Lower leg skin (tissue), 4 donors: ENCODE measurements at regions not wholly inside any gene's neighbourhood (a gene's known extent, or its start where the extent isn't known, plus 50 kb on each side); places are given as distances from the start of the nearest gene placed in this dataset.

Experiments used
- DNase-seq, 2 donors: peaks; one replicate each; pipeline ENCODE4 v3.0.0-alpha.2; 2019; ENCODE audit warnings: low spot score in 2 of 2
- H3K4me3 ChIP-seq: fragments of 200-600 bp; sonication (generic); 2 replicates; pipeline ENCODE4 v1.5.1; 2017; ENCODE audit warnings: mild to moderate bottlenecking, low read depth; ENCODE audit not compliant: poor library complexity, severe bottlenecking
- POLR2A ChIP-seq, 2 donors: fragments of 450-650 bp; IDR thresholded peaks; one replicate each; pipeline ENCODE4 v1.6.1; 2016 to 2017; ENCODE audit warnings: antibody characterized with exemption in 2 of 2, mild to moderate bottlenecking in 1 of 2, moderate library complexity in 1 of 2
- WGBS, 2 donors: methylation state at CpG; one replicate each; pipeline ENCODE4 v1.1.5; 2018; 5-methylcytosine and 5-hydroxymethylcytosine counted together
- intact Hi-C: fragments of 100-400 bp; cut with DNase I; formaldehyde crosslinking; loops from one replicate; pipeline ENCODE4 v1.15.0; 2023; ENCODE audit warnings: low total_unique reads
- TF ChIP-seq, protein P1 (sequence below), 3 donors: fragments of 450-650 bp; IDR thresholded peaks; one replicate each; pipeline ENCODE4 v1.5.1; 2016; ENCODE audit warnings: antibody characterized with exemption in 3 of 3, mild to moderate bottlenecking in 3 of 3, moderate library complexity in 2 of 3

DNA sequence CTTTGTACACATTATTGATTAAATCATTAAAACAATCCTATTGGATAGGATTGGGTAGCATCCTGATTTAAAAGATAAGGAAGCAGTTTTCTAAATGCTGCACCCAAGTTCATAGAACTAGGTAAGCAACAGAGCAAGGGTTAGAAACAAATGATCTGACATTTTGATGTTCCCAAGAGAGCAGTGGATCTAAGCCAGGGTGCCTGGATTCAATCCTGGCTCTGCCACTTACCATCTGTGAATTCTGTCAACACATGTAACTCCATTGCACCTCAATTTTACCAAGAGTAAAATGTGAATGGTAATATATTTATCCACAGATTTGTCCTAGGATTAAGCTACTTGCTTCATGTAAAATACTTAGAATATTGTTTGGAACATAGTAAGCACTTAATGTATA is 982.6 kb upstream of the FANCL start:
- H3K4me3 ChIP-seq, result no peak overlapping the region
- intact Hi-C loops, result no loop called here

DNA sequence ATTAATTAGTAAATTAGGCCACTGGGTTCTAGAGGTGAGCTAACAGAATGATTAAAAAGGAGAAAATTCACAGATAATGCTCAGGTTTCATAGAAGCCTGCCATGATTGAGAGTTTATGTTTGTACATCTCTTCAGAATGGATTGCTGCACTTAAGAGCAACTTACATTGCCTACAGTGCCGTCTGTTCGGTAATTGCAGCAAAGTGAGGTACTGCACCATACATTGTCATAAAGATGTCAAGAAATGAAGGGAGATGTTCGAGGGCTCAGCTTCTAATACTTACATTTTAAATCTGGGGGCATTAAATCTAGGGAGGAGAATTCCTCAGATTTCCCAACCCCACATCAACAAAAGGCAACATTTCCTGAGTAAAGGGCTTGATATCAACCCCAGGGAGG is 976.2 kb upstream of the FANCL start:
- intact Hi-C loops, result no loop called here
- no peak overlapping the region for H3K4me3 ChIP-seq
- TF ChIP-seq POLR2A (IDR thresholded peaks at IDR 0.05), result no peak
- TF ChIP-seq, protein P1, sequence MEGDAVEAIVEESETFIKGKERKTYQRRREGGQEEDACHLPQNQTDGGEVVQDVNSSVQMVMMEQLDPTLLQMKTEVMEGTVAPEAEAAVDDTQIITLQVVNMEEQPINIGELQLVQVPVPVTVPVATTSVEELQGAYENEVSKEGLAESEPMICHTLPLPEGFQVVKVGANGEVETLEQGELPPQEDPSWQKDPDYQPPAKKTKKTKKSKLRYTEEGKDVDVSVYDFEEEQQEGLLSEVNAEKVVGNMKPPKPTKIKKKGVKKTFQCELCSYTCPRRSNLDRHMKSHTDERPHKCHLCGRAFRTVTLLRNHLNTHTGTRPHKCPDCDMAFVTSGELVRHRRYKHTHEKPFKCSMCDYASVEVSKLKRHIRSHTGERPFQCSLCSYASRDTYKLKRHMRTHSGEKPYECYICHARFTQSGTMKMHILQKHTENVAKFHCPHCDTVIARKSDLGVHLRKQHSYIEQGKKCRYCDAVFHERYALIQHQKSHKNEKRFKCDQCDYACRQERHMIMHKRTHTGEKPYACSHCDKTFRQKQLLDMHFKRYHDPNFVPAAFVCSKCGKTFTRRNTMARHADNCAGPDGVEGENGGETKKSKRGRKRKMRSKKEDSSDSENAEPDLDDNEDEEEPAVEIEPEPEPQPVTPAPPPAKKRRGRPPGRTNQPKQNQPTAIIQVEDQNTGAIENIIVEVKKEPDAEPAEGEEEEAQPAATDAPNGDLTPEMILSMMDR (IDR thresholded peaks at IDR 0.05), result no peak
- DNase-seq, result no peak
- WGBS, 2 donors, result 51 to 72% methylated on average over 3 of the region's 3 CpGs

More for the DNA sequence above, 982.6 kb upstream of the FANCL start:
- no peak for DNase-seq
- TF ChIP-seq POLR2A (IDR thresholded peaks at IDR 0.05), result no peak
- TF ChIP-seq, protein P1 (IDR thresholded peaks at IDR 0.05), result no peak

- H3K4me3 ChIP-seq, result no peak overlapping the region
- intact Hi-C loops, result no loop called here
- no peak for DNase-seq
- 48 to 61% methylated on average over 4 of the region's 4 CpGs for WGBS, 2 donors
- TF ChIP-seq, protein P1 (IDR thresholded peaks at IDR 0.05), result no peak
- no peak for TF ChIP-seq POLR2A (IDR thresholded peaks at IDR 0.05)
Measured at GRCh38 chr2:59206361-59206760, 965.2 kb upstream of the FANCL start.

DNA sequence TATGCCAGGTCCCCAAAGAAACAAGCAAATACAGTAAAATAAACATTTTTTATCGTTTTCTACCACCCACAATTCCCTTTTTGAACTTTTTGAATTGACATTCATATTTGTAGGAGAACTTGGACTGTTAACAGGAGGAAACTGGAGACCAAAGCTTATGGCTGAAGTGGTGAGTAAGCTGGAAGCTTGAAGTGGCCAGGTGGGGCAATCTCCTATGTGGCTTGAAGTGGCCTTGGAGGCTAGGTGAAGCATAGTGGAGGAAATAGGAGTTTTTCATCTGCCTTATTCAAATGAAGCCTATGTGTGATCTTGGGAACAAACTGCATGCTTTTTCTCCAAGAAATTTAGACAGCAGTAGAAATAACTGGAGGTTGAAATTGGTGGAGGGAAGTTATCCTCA is 962.9 kb upstream of the FANCL start:
- TF ChIP-seq, protein P1 (IDR thresholded peaks at IDR 0.05), result no peak
- TF ChIP-seq POLR2A (IDR thresholded peaks at IDR 0.05), result no peak
- no peak overlapping the region for H3K4me3 ChIP-seq
- intact Hi-C loops, result loop anchor here (5.0 kb wide), 1 partner anchor 192 kb away; no protein-coding TSS in a partner anchor
- no peak for DNase-seq
- WGBS, 2 donors, result 66 to 81% methylated on average over 1 of the region's 1 CpG

DNA sequence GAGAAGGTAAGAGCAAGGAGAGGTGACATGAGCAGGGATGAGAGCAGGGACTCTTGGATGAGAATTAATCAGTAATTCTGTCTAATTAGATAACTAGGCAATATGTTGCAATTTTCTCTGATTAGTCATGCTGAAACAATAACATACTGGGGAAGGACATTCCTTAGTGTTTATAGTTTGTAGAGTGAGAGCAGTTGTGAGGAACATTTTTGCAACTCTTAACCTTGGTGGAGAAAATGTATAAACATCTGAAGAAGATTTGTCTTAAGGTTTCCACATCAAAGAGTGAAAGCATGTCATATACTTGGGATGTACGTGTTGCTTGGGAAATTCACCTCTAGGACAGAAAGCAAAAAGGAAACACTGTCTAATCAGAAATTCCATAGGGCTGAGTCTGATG is 955.4 kb upstream of the FANCL start:
- no peak for DNase-seq
- intact Hi-C loops, result no loop called here
- H3K4me3 ChIP-seq, result no peak overlapping the region
- TF ChIP-seq POLR2A (IDR thresholded peaks at IDR 0.05), result no peak
- TF ChIP-seq, protein P1 (IDR thresholded peaks at IDR 0.05), result no peak
- 56 to 65% methylated on average over 1 of the region's 1 CpG for WGBS, 2 donors

- WGBS, 2 donors, result 68% methylated on average over 4 of the region's 4 CpGs
- no peak for DNase-seq
- TF ChIP-seq, protein P1 (IDR thresholded peaks at IDR 0.05), result no peak
- no peak for TF ChIP-seq POLR2A (IDR thresholded peaks at IDR 0.05)
- intact Hi-C loops, result no loop called here
- no peak overlapping the region for H3K4me3 ChIP-seq
Measured at GRCh38 chr2:59195851-59196250, 954.7 kb upstream of the FANCL start.
